GM20000 (cell line): ENCODE measurements at regions not wholly inside any gene's neighbourhood (a gene's known extent, or its start where the extent isn't known, plus 50 kb on each side); places are given as distances from the start of the nearest gene placed in this dataset.

ENCODE experiments used
- DNase-seq: peaks from one replicate; pipeline ENCODE4 v3.0.0; 2012; ENCODE audit warnings: low spot score
- TF ChIP-seq, protein P1 (sequence below): IDR thresholded peaks from 2 replicates; pipeline ENCODE4 v1.5.1; 2012; ENCODE audit warnings: mild to moderate bottlenecking, control low read depth; ENCODE audit errors: extremely low read depth, missing control alignments

- no peak for DNase-seq
- TF ChIP-seq, protein P1, sequence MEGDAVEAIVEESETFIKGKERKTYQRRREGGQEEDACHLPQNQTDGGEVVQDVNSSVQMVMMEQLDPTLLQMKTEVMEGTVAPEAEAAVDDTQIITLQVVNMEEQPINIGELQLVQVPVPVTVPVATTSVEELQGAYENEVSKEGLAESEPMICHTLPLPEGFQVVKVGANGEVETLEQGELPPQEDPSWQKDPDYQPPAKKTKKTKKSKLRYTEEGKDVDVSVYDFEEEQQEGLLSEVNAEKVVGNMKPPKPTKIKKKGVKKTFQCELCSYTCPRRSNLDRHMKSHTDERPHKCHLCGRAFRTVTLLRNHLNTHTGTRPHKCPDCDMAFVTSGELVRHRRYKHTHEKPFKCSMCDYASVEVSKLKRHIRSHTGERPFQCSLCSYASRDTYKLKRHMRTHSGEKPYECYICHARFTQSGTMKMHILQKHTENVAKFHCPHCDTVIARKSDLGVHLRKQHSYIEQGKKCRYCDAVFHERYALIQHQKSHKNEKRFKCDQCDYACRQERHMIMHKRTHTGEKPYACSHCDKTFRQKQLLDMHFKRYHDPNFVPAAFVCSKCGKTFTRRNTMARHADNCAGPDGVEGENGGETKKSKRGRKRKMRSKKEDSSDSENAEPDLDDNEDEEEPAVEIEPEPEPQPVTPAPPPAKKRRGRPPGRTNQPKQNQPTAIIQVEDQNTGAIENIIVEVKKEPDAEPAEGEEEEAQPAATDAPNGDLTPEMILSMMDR = no peak
Observed at GRCh38 chr12:24079083-24079482, 129.6 kb upstream of the SOX5 start.

DNA sequence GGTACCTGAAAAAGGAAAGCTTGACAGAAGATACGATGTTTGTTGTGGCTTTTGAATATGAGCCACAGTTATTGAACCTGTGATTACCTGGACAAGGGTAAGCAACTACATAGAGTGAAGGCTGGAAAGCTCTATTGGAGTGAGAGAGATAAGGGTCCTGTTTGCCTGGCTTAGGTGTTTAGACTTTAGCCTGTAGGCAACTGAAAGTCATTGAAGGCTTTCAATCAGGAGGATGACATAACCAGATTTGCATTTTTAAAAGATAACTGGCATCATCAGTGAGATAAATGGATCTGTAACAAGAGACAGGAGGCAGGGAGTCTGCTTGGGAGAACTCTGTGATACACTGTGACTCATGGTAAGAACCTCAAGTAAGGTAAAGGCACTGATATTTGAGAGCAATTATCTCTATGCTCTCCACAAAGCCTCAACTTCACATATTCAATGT is 128.9 kb upstream of the SOX5 start:
- TF ChIP-seq, protein P1 = no peak
- no peak for DNase-seq

DNA sequence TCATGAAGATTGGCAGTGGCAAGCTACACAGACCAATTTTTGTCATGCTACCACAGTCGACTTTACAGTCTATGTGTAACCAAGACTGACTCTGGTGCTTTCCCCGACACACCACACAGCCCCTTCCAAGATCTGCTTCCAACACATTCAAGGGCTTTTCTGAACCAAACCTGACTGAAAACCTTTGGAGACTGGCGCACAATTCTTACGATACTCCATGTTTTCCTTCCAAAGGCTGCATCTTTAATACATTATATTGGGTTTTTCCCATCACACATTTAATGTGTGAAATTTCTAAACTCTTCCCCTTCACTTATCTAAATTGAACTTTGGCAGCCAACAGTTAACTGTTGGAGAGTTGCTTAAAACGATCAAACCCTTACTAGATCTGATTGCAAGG is 127.7 kb upstream of the SOX5 start:
- TF ChIP-seq, protein P1 = no peak
- DNase-seq = no peak

DNA sequence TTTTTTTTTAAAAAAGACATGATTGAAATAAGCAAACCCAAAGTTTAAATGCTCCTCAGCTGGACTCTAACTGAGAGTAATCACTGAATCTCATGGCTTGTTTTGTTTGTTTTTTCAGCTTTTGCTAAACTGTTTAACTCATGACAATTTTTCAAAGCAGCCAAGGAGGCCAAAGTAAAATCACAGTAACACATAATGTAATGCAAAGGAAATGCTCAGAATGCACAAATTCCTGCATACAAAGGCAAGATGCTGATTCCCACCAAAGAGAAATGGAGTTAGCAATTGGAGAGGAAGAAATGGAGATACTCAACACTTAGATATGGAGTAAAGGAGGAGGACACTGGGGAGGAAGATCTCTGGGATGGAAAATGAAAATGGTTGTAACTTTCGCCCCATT is 126.2 kb upstream of the SOX5 start:
- TF ChIP-seq, protein P1 = no peak

GRCh38 chr12:24073170-24073810 is 123.8 kb upstream of the SOX5 start:
- no peak for DNase-seq
- TF ChIP-seq, protein P1 = no peak

More for the DNA sequence above, 126.2 kb upstream of the SOX5 start:
- no peak for DNase-seq

DNA sequence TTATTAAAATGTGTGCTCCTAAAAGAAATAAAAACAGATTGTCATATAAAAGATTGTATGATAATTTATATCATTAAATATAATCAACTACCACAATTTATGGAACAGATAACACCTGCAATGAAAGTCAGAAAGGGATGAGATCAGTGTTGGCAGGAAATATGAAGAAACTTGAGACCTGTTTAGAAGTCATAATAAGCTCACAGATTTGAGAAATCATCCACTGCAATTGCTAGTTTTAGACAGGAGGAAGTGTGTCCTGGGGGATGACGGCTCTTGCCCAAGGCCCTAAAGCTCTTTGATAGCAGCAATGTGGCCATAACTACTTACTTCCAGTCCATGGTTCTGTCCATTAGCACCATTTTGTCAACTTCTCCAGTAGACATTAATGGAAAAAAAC is 122.8 kb upstream of the SOX5 start:
- TF ChIP-seq, protein P1 = no peak

DNA sequence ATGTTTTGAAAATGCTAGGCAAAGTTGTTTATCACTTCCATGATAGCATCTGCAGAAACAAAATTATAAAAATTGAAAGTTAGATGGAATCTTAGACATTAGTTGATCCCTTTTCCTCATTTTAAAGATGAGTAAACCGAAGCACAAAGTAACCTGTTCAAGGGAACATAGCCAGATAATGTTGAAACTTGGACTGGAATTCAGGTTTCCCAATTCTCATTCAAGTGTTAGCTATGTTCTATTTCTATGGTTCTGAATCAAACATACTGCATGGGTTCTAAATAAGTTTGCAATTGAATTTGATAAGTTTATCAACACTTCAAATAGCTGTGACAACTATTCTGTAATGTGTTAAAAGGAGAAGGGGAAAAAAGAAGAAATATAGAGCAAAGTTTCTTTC is 122.4 kb upstream of the SOX5 start:
- no peak for DNase-seq
- TF ChIP-seq, protein P1 = no peak

More for the DNA sequence above, 122.8 kb upstream of the SOX5 start:
- no peak for DNase-seq
